A549 (cell line): ENCODE measurements at regions not wholly inside any gene's neighbourhood (a gene's known extent, or its start where the extent isn't known, plus 50 kb on each side); places are given as distances from the start of the nearest gene placed in this dataset.

ENCODE experiments used
- ATAC-seq, 2 experiments: fragments of 200-7000 bp in 1 of 2; fragments of >200 bp in 1 of 2; cut with Nextera tagmentation in 1 of 2; cut with Tn5 transposase in 1 of 2; 3 replicates each; pipeline versions ENCODE4 v1.8.0 to v1.9.1; 2018 to 2020; ENCODE audit warnings: mild to moderate bottlenecking in 1 of 2, moderate library complexity in 1 of 2
- CTCF ChIA-PET: fragments of 300-600 bp; sonication (Branson Sonifier 250); formaldehyde crosslinking; extraction: SDS; loops from one replicate; lab custom pipeline; 2021; ENCODE audit warnings: antibody characterized with exemption, inconsistent platforms; lab: Yijun Ruan, JAX
- POLR2A ChIA-PET: fragments of 350-600 bp; formaldehyde crosslinking; extraction: SDS; loops from one replicate; lab custom pipeline; 2021; ENCODE audit warnings: antibody characterized with exemption, inconsistent platforms; lab: Yijun Ruan, JAX
- DNase-seq, 2 experiments: peaks; one replicate each; pipeline versions ENCODE4 v3.0.0 to v3.0.0-alpha.2; 2011 to 2016; ENCODE audit warnings: low read depth in 1 of 2, low spot score in 1 of 2
- FAIRE-seq: peaks from 2 replicates; lab custom pipeline; 2011; peaks lifted over from hg19 to GRCh38; lab: Jason Lieb, UNC
- H3K27ac ChIP-seq, 2 experiments: fragments of >200 bp; sonication (Bioruptor Twin); formaldehyde crosslinking; 3 replicates each; pipeline ENCODE4 v1.5.1; 2016 to 2017
- H3K4me1 ChIP-seq: fragments of >200 bp; sonication (Bioruptor Twin); formaldehyde crosslinking; 3 replicates; pipeline ENCODE4 v1.6.1; 2016
- H3K4me2 ChIP-seq: fragments of >200 bp; sonication (Bioruptor Twin); formaldehyde crosslinking; 3 replicates; pipeline ENCODE4 v1.6.1; 2016
- H3K4me3 ChIP-seq: fragments of >200 bp; sonication (Bioruptor Twin); formaldehyde crosslinking; 3 replicates; pipeline ENCODE4 v1.5.1; 2016
- H3K9me3 ChIP-seq: fragments of >200 bp; sonication (Bioruptor Twin); formaldehyde crosslinking; 3 replicates; pipeline ENCODE4 v1.6.1; 2016
- CEBPB ChIP-seq, 2 experiments: fragments of >200 bp in 1 of 2; sonication (Bioruptor Twin) in 1 of 2; formaldehyde crosslinking in 1 of 2; IDR thresholded peaks; 2 replicates each; pipeline ENCODE4 v1.6.1; 2012 to 2016
- CTCF ChIP-seq: fragments of >200 bp; sonication (Bioruptor Twin); formaldehyde crosslinking; IDR thresholded peaks from 3 replicates; pipeline ENCODE4 v1.5.1; 2016
- EHF ChIP-seq: fragments of 250-450 bp; sonication (Bioruptor Pico); IDR thresholded peaks from 2 replicates; pipeline ENCODE4 v1.5.0; 2020; ENCODE audit warnings: mild to moderate bottlenecking
- ESRRA ChIP-seq: fragments of 150-350 bp; IDR thresholded peaks from 2 replicates; pipeline ENCODE4 v1.6.1; 2014; ENCODE audit warnings: mild to moderate bottlenecking, low read length, borderline replicate concordance
- FOSB ChIP-seq: fragments of 250-450 bp; sonication (Bioruptor Pico); IDR thresholded peaks from 2 replicates; pipeline ENCODE4 v1.5.0; 2020; ENCODE audit warnings: mild to moderate bottlenecking, moderate library complexity
- GATA3 ChIP-seq: IDR thresholded peaks from 2 replicates; pipeline ENCODE4 v1.6.1; 2012; ENCODE audit warnings: borderline replicate concordance
- KDM1A ChIP-seq: fragments of 200-600 bp; sonication (generic); IDR thresholded peaks from 2 replicates; pipeline ENCODE4 v1.6.1; 2016; ENCODE audit warnings: low read depth, mild to moderate bottlenecking
- KDM5A ChIP-seq: fragments of 200-600 bp; sonication (generic); IDR thresholded peaks from 2 replicates; pipeline ENCODE4 v1.6.1; 2016; ENCODE audit warnings: antibody characterized with exemption, mild to moderate bottlenecking
- MAFK ChIP-seq: fragments of 450-650 bp; IDR thresholded peaks from 2 replicates; pipeline ENCODE4 v1.6.1; 2014; ENCODE audit not compliant: partially characterized antibody
- MAX ChIP-seq: IDR thresholded peaks from 2 replicates; pipeline ENCODE4 v1.6.1; 2012
- MYC ChIP-seq: IDR thresholded peaks from 2 replicates; pipeline ENCODE4 v1.6.1; 2012; ENCODE audit warnings: mild to moderate bottlenecking, inconsistent platforms, low read length, improper control_type of control experiment, borderline replicate concordance
- RCOR1 ChIP-seq: fragments of 150-350 bp; IDR thresholded peaks from 2 replicates; pipeline ENCODE4 v1.6.1; 2014; ENCODE audit warnings: antibody characterized with exemption, low read length, low read depth
- RFX5 ChIP-seq: fragments of 450-650 bp; IDR thresholded peaks from 2 replicates; pipeline ENCODE4 v1.7.1; 2014; ENCODE audit warnings: antibody characterized with exemption, mild to moderate bottlenecking, moderate library complexity
- RNF2 ChIP-seq: fragments of 200-600 bp; sonication (generic); IDR thresholded peaks from 2 replicates; pipeline ENCODE4 v1.6.1; 2016; ENCODE audit warnings: low read depth, mild to moderate bottlenecking, antibody characterized with exemption, moderate library complexity, borderline replicate concordance
- SMC3 ChIP-seq: fragments of >200 bp; sonication (Bioruptor Twin); formaldehyde crosslinking; IDR thresholded peaks from 3 replicates; pipeline ENCODE4 v1.6.1; 2018; ENCODE audit warnings: inconsistent platforms
- WGBS: methylation state at CpG from one replicate; pipeline ENCODE4 v1.1.6; 2017; ENCODE audit errors: missing lambda C conversion rate; 5-methylcytosine and 5-hydroxymethylcytosine counted together
- TF ChIP-seq, protein P1 (sequence below): fragments of >200 bp; sonication (Bioruptor Twin); formaldehyde crosslinking; IDR thresholded peaks from 2 replicates; pipeline ENCODE4 v1.6.1; 2016
- TF ChIP-seq, protein P2 (sequence below): fragments of 250-450 bp; sonication (Bioruptor Pico); IDR thresholded peaks from 2 replicates; pipeline ENCODE4 v1.5.0; 2021; ENCODE audit warnings: mild to moderate bottlenecking, moderate library complexity, borderline replicate concordance
- TF ChIP-seq, protein P3 (sequence below): IDR thresholded peaks from 2 replicates; pipeline ENCODE4 v1.6.1; 2012

- TF ChIP-seq CTCF, result no peak
- no peak for TF ChIP-seq CEBPB (IDR thresholded peaks at IDR 0.05)
- TF ChIP-seq RNF2, result no peak
Observed at GRCh38 chr2:239693761-239694415, 293.1 kb upstream of the HDAC4 start (continued).

GRCh38 chr2:239693330-239693729 lies 292.5 kb upstream of the HDAC4 start:
- WGBS, result 61% methylated on average over 11 of the region's 11 CpGs
- ChIA-PET POLR2A (no interaction called here), CTCF (interaction anchor here (0.9 kb wide), 1 partner anchor 26 kb away, joined by 3 read pairs; no protein-coding TSS in a partner anchor)
- H3K9me3 ChIP-seq, result no peaks in the 10 kb centered on the region
- no peaks in the 10 kb centered on the region for H3K4me1 ChIP-seq
- no peak for FAIRE-seq
- no peak overlapping the region for H3K4me2 ChIP-seq
- H3K4me3 ChIP-seq, result no peak overlapping the region
- no peak for ATAC-seq
- DNase-seq, result no peak
- no peak overlapping the region for H3K27ac ChIP-seq
- no peak for TF ChIP-seq ESRRA
- no peak for TF ChIP-seq RFX5
- no peak for TF ChIP-seq KDM1A
- TF ChIP-seq CEBPB (IDR thresholded peaks at IDR 0.05), result no peak
- TF ChIP-seq, protein P1, sequence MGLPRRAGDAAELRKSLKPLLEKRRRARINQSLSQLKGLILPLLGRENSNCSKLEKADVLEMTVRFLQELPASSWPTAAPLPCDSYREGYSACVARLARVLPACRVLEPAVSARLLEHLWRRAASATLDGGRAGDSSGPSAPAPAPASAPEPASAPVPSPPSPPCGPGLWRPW, result no peak
- no peak for TF ChIP-seq EHF (CRISPR knock-in tag)
- TF ChIP-seq, protein P2, sequence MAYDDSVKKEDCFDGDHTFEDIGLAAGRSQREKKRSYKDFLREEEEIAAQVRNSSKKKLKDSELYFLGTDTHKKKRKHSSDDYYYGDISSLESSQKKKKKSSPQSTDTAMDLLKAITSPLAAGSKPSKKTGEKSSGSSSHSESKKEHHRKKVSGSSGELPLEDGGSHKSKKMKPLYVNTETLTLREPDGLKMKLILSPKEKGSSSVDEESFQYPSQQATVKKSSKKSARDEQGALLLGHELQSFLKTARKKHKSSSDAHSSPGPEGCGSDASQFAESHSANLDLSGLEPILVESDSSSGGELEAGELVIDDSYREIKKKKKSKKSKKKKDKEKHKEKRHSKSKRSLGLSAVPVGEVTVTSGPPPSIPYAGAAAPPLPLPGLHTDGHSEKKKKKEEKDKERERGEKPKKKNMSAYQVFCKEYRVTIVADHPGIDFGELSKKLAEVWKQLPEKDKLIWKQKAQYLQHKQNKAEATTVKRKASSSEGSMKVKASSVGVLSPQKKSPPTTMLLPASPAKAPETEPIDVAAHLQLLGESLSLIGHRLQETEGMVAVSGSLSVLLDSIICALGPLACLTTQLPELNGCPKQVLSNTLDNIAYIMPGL (CRISPR knock-in tag), result no peak
- TF ChIP-seq, all 56 proteins: peak for 0

- ATAC-seq, result no peak
- H3K9me3 ChIP-seq, result no peaks in the 10 kb centered on the region
- no peak for FAIRE-seq
- WGBS, result 45% methylated on average over 7 of the region's 7 CpGs
- no peak for DNase-seq
- no peak overlapping the region for H3K4me3 ChIP-seq
- TF ChIP-seq MAFK, result no peak
- no peak for TF ChIP-seq MAX
- no peak for TF ChIP-seq FOSB (CRISPR knock-in tag)
- TF ChIP-seq, protein P3, sequence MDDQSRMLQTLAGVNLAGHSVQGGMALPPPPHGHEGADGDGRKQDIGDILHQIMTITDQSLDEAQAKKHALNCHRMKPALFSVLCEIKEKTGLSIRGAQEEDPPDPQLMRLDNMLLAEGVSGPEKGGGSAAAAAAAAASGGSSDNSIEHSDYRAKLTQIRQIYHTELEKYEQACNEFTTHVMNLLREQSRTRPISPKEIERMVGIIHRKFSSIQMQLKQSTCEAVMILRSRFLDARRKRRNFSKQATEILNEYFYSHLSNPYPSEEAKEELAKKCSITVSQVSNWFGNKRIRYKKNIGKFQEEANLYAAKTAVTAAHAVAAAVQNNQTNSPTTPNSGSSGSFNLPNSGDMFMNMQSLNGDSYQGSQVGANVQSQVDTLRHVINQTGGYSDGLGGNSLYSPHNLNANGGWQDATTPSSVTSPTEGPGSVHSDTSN, result no peak
- no peak for TF ChIP-seq ESRRA
- no peak for TF ChIP-seq RCOR1
- TF ChIP-seq, protein P2 (CRISPR knock-in tag), result no peak
- TF ChIP-seq KDM1A, result no peak
- TF ChIP-seq SMC3, result no peak
- TF ChIP-seq RFX5, result no peak
- no peak for TF ChIP-seq EHF (CRISPR knock-in tag)
- TF ChIP-seq CEBPB (IDR thresholded peaks at IDR 0.05), result no peak
- no peak for TF ChIP-seq MYC
- TF ChIP-seq RNF2, result no peak
- no peak for TF ChIP-seq KDM5A
- TF ChIP-seq GATA3, result no peak
- TF ChIP-seq, all 56 proteins: peak for 0
- ChIA-PET POLR2A (no interaction called here), CTCF (interaction anchor here (0.9 kb wide), 1 partner anchor 26 kb away, joined by 3 read pairs; no protein-coding TSS in a partner anchor)
- no peak overlapping the region for H3K27ac ChIP-seq
- H3K4me1 ChIP-seq, result no peaks in the 10 kb centered on the region
- no peak overlapping the region for H3K4me2 ChIP-seq
Observed at GRCh38 chr2:239692919-239693318, 292.1 kb upstream of the HDAC4 start.
